PC-9 (cell line): ENCODE measurements at regions not wholly inside any gene's neighbourhood (a gene's known extent, or its start where the extent isn't known, plus 50 kb on each side); places are given as distances from the start of the nearest gene placed in this dataset.

Experiments
- BruUV-seq: library from RNA; stranded (reverse); fragments of 400-500 nt; replicated peaks from 2 replicates; lab custom pipeline; 2021; lab: Mats Ljungman, UMichigan
- CTCF ChIA-PET: fragments of 300-600 bp; sonication (Branson Sonifier 250); formaldehyde crosslinking; loops from one replicate; lab custom pipeline; 2022; ENCODE audit warnings: antibody characterized with exemption; lab: Charles Lee
- POLR2A ChIA-PET: fragments of 300-600 bp; sonication (Branson Sonifier 250); formaldehyde crosslinking; loops from one replicate; lab custom pipeline; 2022; ENCODE audit warnings: antibody characterized with exemption; ENCODE audit not compliant: unreplicated experiment; lab: Charles Lee
- DNase-seq, 2 experiments: peaks; one replicate each; pipeline versions ENCODE4 v3.0.0 to v3.0.0-alpha.2; 2015 to 2022; ENCODE audit warnings: mixed read lengths in 1 of 2
- H2AFZ ChIP-seq: fragments of 200-600 bp; sonication (generic); 2 replicates; pipeline ENCODE4 v1.8.1; 2017; ENCODE audit warnings: antibody characterized with exemption
- H3F3A ChIP-seq: fragments of 200-600 bp; sonication (generic); 2 replicates; pipeline ENCODE4 v1.8.1; 2017; ENCODE audit warnings: antibody characterized with exemption, mild to moderate bottlenecking, low read depth; ENCODE audit not compliant: insufficient read depth
- H3K27ac ChIP-seq: fragments of 200-600 bp; sonication (generic); 2 replicates; pipeline ENCODE4 v1.6.1; 2016; ENCODE audit warnings: mixed run types
- H3K27me3 ChIP-seq: fragments of 200-600 bp; sonication (generic); 2 replicates; pipeline ENCODE4 v1.6.1; 2016; ENCODE audit warnings: low read depth, mixed run types; ENCODE audit not compliant: insufficient read depth
- H3K36me3 ChIP-seq: fragments of 200-600 bp; sonication (generic); 2 replicates; pipeline ENCODE4 v1.6.1; 2016; ENCODE audit warnings: low read depth, mixed run types
- H3K4me1 ChIP-seq: fragments of 200-600 bp; sonication (generic); replicated peaks from 2 replicates; pipeline ENCODE4 v1.6.1; 2016; ENCODE audit warnings: mixed run types; ENCODE audit not compliant: insufficient read depth
- H3K4me2 ChIP-seq: fragments of 200-600 bp; sonication (generic); 2 replicates; pipeline ENCODE4 v1.6.1; 2017; ENCODE audit warnings: mixed run types
- H3K4me3 ChIP-seq: fragments of 200-600 bp; sonication (generic); 2 replicates; pipeline ENCODE4 v1.6.1; 2016; ENCODE audit warnings: mixed run types
- H3K79me2 ChIP-seq: fragments of 200-600 bp; sonication (generic); 2 replicates; pipeline ENCODE4 v1.6.1; 2017; ENCODE audit warnings: low read depth, mixed run types
- H3K9me2 ChIP-seq: fragments of 200-600 bp; sonication (generic); 2 replicates; pipeline ENCODE4 v1.8.1; 2017; ENCODE audit warnings: mild to moderate bottlenecking; ENCODE audit not compliant: insufficient read depth
- H3K9me3 ChIP-seq: fragments of 200-600 bp; sonication (generic); 2 replicates; pipeline ENCODE4 v1.8.1; 2016; ENCODE audit warnings: low read depth; ENCODE audit not compliant: insufficient read depth
- H4K20me1 ChIP-seq: fragments of 200-600 bp; sonication (generic); 2 replicates; pipeline ENCODE4 v1.8.1; 2017; ENCODE audit not compliant: insufficient read depth
- CTCF ChIP-seq: fragments of 200-600 bp; sonication (generic); conservative IDR thresholded peaks from 2 replicates; pipeline ENCODE4 v1.6.1; 2017; ENCODE audit warnings: mixed run types, antibody characterized with exemption, mild to moderate bottlenecking, moderate library complexity
- EZH2 ChIP-seq: fragments of 200-600 bp; sonication (generic); IDR thresholded peaks from 2 replicates; pipeline ENCODE4 v1.8.0; 2017; ENCODE audit warnings: antibody characterized with exemption, low read depth
- intact Hi-C: fragments of 100-400 bp; cut with micrococcal nuclease; formaldehyde crosslinking; loops from one replicate; pipeline ENCODE4 v1.10.0; 2022; ENCODE audit not compliant: unreplicated experiment

- no peak overlapping the region for H3K27ac ChIP-seq
- H4K20me1 ChIP-seq: no peaks in the 10 kb centered on the region
- no peaks in the 10 kb centered on the region for H3K9me2 ChIP-seq
- no peaks in the 10 kb centered on the region for H3K36me3 ChIP-seq
- H3K9me3 ChIP-seq: no peaks in the 10 kb centered on the region
- no peak overlapping the region for H3K4me3 ChIP-seq
- DNase-seq: no peak
- no peak overlapping the region for H2AFZ ChIP-seq
- H3K4me2 ChIP-seq: no peak overlapping the region
- intact Hi-C loops: no loop called here
- no peaks in the 10 kb centered on the region for H3K79me2 ChIP-seq
- BruUV-seq: no TSS peak
- H3K4me1 ChIP-seq: no peaks in the 10 kb centered on the region
- POLR2A ChIA-PET: no interaction called here
- no peaks in the 10 kb centered on the region for H3K27me3 ChIP-seq
- no peaks in the 10 kb centered on the region for H3F3A ChIP-seq
- CTCF ChIA-PET: no interaction called here
- TF ChIP-seq CTCF: no peak
- TF ChIP-seq EZH2: no peak
Observed at GRCh38 chr4:127214931-127215330, 417.8 kb upstream of the INTU start.

GRCh38 chr4:127217586-127218229 lies 415.0 kb upstream of the INTU start:
- no TSS peak for BruUV-seq
- Histone ChIP-seq H3K79me2 (no peaks in the 10 kb centered on the region), H2AFZ (no peak overlapping the region), H3K36me3 (no peaks in the 10 kb centered on the region), H3K27ac (no peak overlapping the region), H3F3A (no peaks in the 10 kb centered on the region), H3K9me2 (no peaks in the 10 kb centered on the region), H3K9me3 (no peaks in the 10 kb centered on the region), H3K4me3 (no peak overlapping the region), H3K4me1 (no peaks in the 10 kb centered on the region), H3K4me2 (no peak overlapping the region), H4K20me1 (no peaks in the 10 kb centered on the region), H3K27me3 (no peaks in the 10 kb centered on the region)
- no peak for TF ChIP-seq EZH2
- no peak for TF ChIP-seq CTCF
- ChIA-PET POLR2A (no interaction called here), CTCF (no interaction called here)
- peak in 1 of 2 experiments; percentile 9 for DNase-seq
- intact Hi-C loops: no loop called here

DNA sequence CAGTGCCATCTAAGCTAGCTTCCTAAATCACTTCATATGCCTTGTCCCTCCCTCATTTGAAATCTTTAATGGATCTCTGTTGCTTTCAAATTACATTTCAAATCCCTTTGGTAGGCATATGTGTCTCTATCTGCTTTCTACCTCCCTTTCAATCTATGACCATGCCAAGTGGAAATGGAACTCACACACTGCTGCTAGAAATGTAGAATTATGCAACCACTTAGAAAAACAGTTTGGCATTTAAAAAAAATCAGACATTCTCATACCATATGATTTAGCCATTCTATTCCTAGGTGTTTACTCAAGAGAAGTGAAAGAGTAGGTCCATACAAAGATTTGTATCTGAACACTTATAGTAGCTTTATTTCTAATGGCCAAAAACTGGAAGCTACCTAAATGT lies 413.5 kb upstream of the INTU start:
- no peak for TF ChIP-seq CTCF
- TF ChIP-seq EZH2: no peak
- no peaks in the 10 kb centered on the region for H4K20me1 ChIP-seq
- no peaks in the 10 kb centered on the region for H3K9me3 ChIP-seq
- ChIA-PET CTCF (no interaction called here), POLR2A (interaction anchor here (0.7 kb wide), 1 partner anchor 1057 kb away, joined by 3 read pairs; no protein-coding TSS in a partner anchor)
- H2AFZ ChIP-seq: no peak overlapping the region
- intact Hi-C loops: no loop called here
- H3K9me2 ChIP-seq: no peaks in the 10 kb centered on the region
- H3K4me2 ChIP-seq: no peak overlapping the region
- H3K36me3 ChIP-seq: no peaks in the 10 kb centered on the region
- H3F3A ChIP-seq: no peaks in the 10 kb centered on the region
- no peak overlapping the region for H3K27ac ChIP-seq
- DNase-seq: no peak
- H3K4me1 ChIP-seq: no peaks in the 10 kb centered on the region
- no peak overlapping the region for H3K4me3 ChIP-seq
- no peaks in the 10 kb centered on the region for H3K79me2 ChIP-seq
- no peaks in the 10 kb centered on the region for H3K27me3 ChIP-seq
- no TSS peak for BruUV-seq
